HCT116 (cell line): ENCODE measurements at regions not wholly inside any gene's neighbourhood (a gene's known extent, or its start where the extent isn't known, plus 50 kb on each side); places are given as distances from the start of the nearest gene placed in this dataset.

Source experiments
- ATAC-seq: fragments of 200-7000 bp; cut with Tn5 transposase; 2 replicates; pipeline ENCODE4 v1.9.1; 2020; ENCODE audit warnings: mild to moderate bottlenecking, moderate library complexity
- BruUV-seq: library from RNA; stranded (reverse); fragments of 400-500 nt; replicated peaks from 2 replicates; lab custom pipeline; 2021; lab: Mats Ljungman, UMichigan
- CTCF ChIA-PET: fragments of 300-600 bp; sonication (Branson Sonifier 250); formaldehyde crosslinking; loops from one replicate; lab custom pipeline; 2021; ENCODE audit warnings: antibody characterized with exemption; lab: Charles Lee
- POLR2A ChIA-PET: fragments of 300-600, 350-600 bp; sonication (Branson Sonifier 250); formaldehyde crosslinking; loops from one replicate; lab custom pipeline; 2021; ENCODE audit warnings: antibody characterized with exemption; lab: Charles Lee
- RAD21 ChIA-PET, 2 experiments: fragments of 300-600 bp; sonication (Branson Sonifier 250); formaldehyde crosslinking; loops; one replicate each; lab custom pipeline; 2023; ENCODE audit warnings: low total read pairs in 2 of 2; ENCODE audit not compliant: uncharacterized antibody in 2 of 2, unreplicated experiment in 2 of 2, low non-redundant PET in 1 of 2; lab: Charles Lee
- DNase-seq: peaks from one replicate; pipeline ENCODE4 v3.0.0-alpha.2; 2010; ENCODE audit warnings: low read depth, low spot score
- H2AFZ ChIP-seq: fragments of 200-600 bp; shearing (Covaris generic), sonication (generic); 2 replicates; pipeline ENCODE4 v1.6.1; 2017; ENCODE audit warnings: low read depth, mixed run types, mixed read lengths, antibody characterized with exemption, low read length; ENCODE audit not compliant: poor library complexity, severe bottlenecking
- H3K27ac ChIP-seq: 2 replicates; pipeline ENCODE4 v1.5.1; 2012; ENCODE audit warnings: low read depth, low read length
- H3K27me3 ChIP-seq: fragments of 200-600 bp; sonication (generic); 2 replicates; pipeline ENCODE4 v1.6.1; 2016; ENCODE audit warnings: mixed run types, low read length, mixed read lengths; ENCODE audit not compliant: insufficient read depth
- H3K36me3 ChIP-seq, 2 experiments: fragments of 200-500 bp in 1 of 2; fragments of 200-600 bp in 1 of 2; sonication (Bioruptor generic) in 1 of 2; sonication (generic) in 1 of 2; 2 replicates each; pipeline versions ENCODE4 v1.5.1 to v1.6.1; 2014 to 2016; ENCODE audit warnings: low read length in 2 of 2, inconsistent platforms in 1 of 2, mixed read lengths in 1 of 2, mixed run types in 1 of 2; ENCODE audit not compliant: insufficient read depth in 2 of 2, control insufficient read depth in 1 of 2
- H3K4me1 ChIP-seq, 2 experiments: fragments of 200-600 bp in 1 of 2; sonication (generic) in 1 of 2; 2 replicates each; pipeline versions ENCODE4 v1.5.1 to v1.6.1; 2012 to 2017; ENCODE audit warnings: low read length in 2 of 2, inconsistent platforms in 1 of 2, mild to moderate bottlenecking in 1 of 2, mixed read lengths in 1 of 2, mixed run types in 1 of 2, moderate library complexity in 1 of 2; ENCODE audit not compliant: insufficient read depth in 2 of 2, control insufficient read depth in 1 of 2
- H3K4me2 ChIP-seq: fragments of 200-600 bp; sonication (generic); 2 replicates; pipeline ENCODE4 v1.6.1; 2017; ENCODE audit warnings: mixed run types, low read length, mixed read lengths
- H3K4me3 ChIP-seq, 2 experiments: fragments of 200-600 bp in 1 of 2; sonication (generic) in 1 of 2; replicated peaks in 1 of 2; 2 replicates each; pipeline ENCODE4 v1.5.1; 2011 to 2016; ENCODE audit warnings: low read length in 2 of 2, control low read depth in 1 of 2, low read depth in 1 of 2, mild to moderate bottlenecking in 1 of 2, mixed read lengths in 1 of 2, mixed run types in 1 of 2
- H3K79me2 ChIP-seq: fragments of 200-600 bp; sonication (generic); 2 replicates; pipeline ENCODE4 v1.6.1; 2017; ENCODE audit warnings: mild to moderate bottlenecking, mixed run types, low read length, moderate library complexity, mixed read lengths; ENCODE audit not compliant: insufficient read depth
- H3K9ac ChIP-seq: fragments of 200-600 bp; sonication (generic); 2 replicates; pipeline ENCODE4 v1.6.1; 2016; ENCODE audit warnings: low read length, mixed read lengths
- H3K9me2 ChIP-seq: fragments of 200-600 bp; sonication (generic), shearing (Covaris generic); 2 replicates; pipeline ENCODE4 v1.6.1; 2017; ENCODE audit warnings: mixed run types, mild to moderate bottlenecking, moderate library complexity; ENCODE audit not compliant: insufficient read depth
- H3K9me3 ChIP-seq, 2 experiments: fragments of 200-500 bp in 1 of 2; fragments of 200-600 bp in 1 of 2; sonication (Bioruptor generic) in 1 of 2; sonication (generic) in 1 of 2; 2 replicates each; pipeline ENCODE4 v1.6.1; 2014 to 2017; ENCODE audit warnings: low read length in 2 of 2, mixed read lengths in 2 of 2, inconsistent platforms in 1 of 2, low read depth in 1 of 2, mild to moderate bottlenecking in 1 of 2, mixed run types in 1 of 2, moderate library complexity in 1 of 2; ENCODE audit not compliant: control insufficient read depth in 1 of 2, insufficient read depth in 1 of 2
- H4K20me1 ChIP-seq: fragments of 200-600 bp; sonication (generic), shearing (Covaris generic); 2 replicates; pipeline ENCODE4 v1.6.1; 2017; ENCODE audit warnings: mixed run types, mild to moderate bottlenecking, moderate library complexity; ENCODE audit not compliant: insufficient read depth
- ATF3 ChIP-seq: IDR thresholded peaks from 2 replicates; pipeline ENCODE4 v1.6.1; 2012
- CBX3 ChIP-seq: IDR thresholded peaks from 2 replicates; pipeline ENCODE4 v1.6.1; 2012; ENCODE audit warnings: low read depth
- CEBPB ChIP-seq: IDR thresholded peaks from 2 replicates; pipeline ENCODE4 v1.6.1; 2012; ENCODE audit warnings: low read depth
- EGR1 ChIP-seq: IDR thresholded peaks from 2 replicates; pipeline ENCODE4 v1.6.1; 2012; ENCODE audit warnings: low read depth
- ELF1 ChIP-seq: IDR thresholded peaks from 2 replicates; pipeline ENCODE4 v1.6.1; 2012; ENCODE audit warnings: low read depth, borderline replicate concordance
- EZH2 ChIP-seq: fragments of 200-600 bp; sonication (generic); IDR thresholded peaks from 2 replicates; pipeline ENCODE4 v1.6.1; 2017; ENCODE audit warnings: antibody characterized with exemption, mixed run types
- EZH2phosphoT487 ChIP-seq: fragments of 200-600 bp; IDR thresholded peaks from 2 replicates; pipeline ENCODE4 v1.6.1; 2018; ENCODE audit warnings: antibody characterized with exemption, borderline replicate concordance
- FOSL1 ChIP-seq: IDR thresholded peaks from 2 replicates; pipeline ENCODE4 v1.6.1; 2012; ENCODE audit warnings: low read depth
- JUND ChIP-seq: IDR thresholded peaks from 2 replicates; pipeline ENCODE4 v1.6.1; 2012
- POLR2AphosphoS5 ChIP-seq: IDR thresholded peaks from 2 replicates; pipeline ENCODE4 v1.6.1; 2011; ENCODE audit warnings: mild to moderate bottlenecking, low read depth, low read length, moderate library complexity
- RAD21 ChIP-seq: IDR thresholded peaks from 2 replicates; pipeline ENCODE4 v1.6.1; 2012; ENCODE audit warnings: low read depth, mild to moderate bottlenecking
- SIN3A ChIP-seq: IDR thresholded peaks from 2 replicates; pipeline ENCODE4 v1.6.1; 2012; ENCODE audit warnings: low read depth
- SP1 ChIP-seq: IDR thresholded peaks from 2 replicates; pipeline ENCODE4 v1.6.1; 2012; ENCODE audit warnings: low read depth
- SRF ChIP-seq: IDR thresholded peaks from 2 replicates; pipeline ENCODE4 v1.6.1; 2012; ENCODE audit warnings: low read depth
- TCF7L2 ChIP-seq: IDR thresholded peaks from 2 replicates; pipeline ENCODE4 v1.7.0; 2011; ENCODE audit warnings: borderline replicate concordance, inconsistent platforms; ENCODE audit not compliant: insufficient read depth, insufficient read length; ENCODE audit errors: extremely low read depth
- YY1 ChIP-seq: IDR thresholded peaks from 2 replicates; pipeline ENCODE4 v1.6.1; 2011; ENCODE audit warnings: low read length, low read depth, moderate library complexity, mild to moderate bottlenecking; ENCODE audit not compliant: insufficient replicate concordance; ENCODE audit errors: extremely low read depth
- intact Hi-C: fragments of 100-400 bp; cut with micrococcal nuclease; formaldehyde crosslinking; loops from 2 replicates; pipeline ENCODE4 v1.10.0; 2022
- TF ChIP-seq, protein P1 (sequence below), 3 experiments: fragments of 200-600 bp in 1 of 3; sonication (generic) in 1 of 3; IDR thresholded peaks in 2 of 3; conservative IDR thresholded peaks in 1 of 3; 2 replicates each; pipeline ENCODE4 v1.5.1; 2012 to 2017; ENCODE audit warnings: low read depth in 2 of 3, low read length in 2 of 3, antibody characterized with exemption in 1 of 3, borderline replicate concordance in 1 of 3, control low read depth in 1 of 3, mild to moderate bottlenecking in 1 of 3, mixed read lengths in 1 of 3, mixed run types in 1 of 3, moderate library complexity in 1 of 3; ENCODE audit not compliant: insufficient read depth in 1 of 3
- TF ChIP-seq, protein P2 (sequence below): IDR thresholded peaks from 2 replicates; pipeline ENCODE4 v1.6.1; 2012
- TF ChIP-seq, protein P3 (sequence below): IDR thresholded peaks from 2 replicates; pipeline ENCODE4 v1.6.1; 2011; ENCODE audit warnings: mild to moderate bottlenecking, low read length, moderate library complexity; ENCODE audit not compliant: insufficient replicate concordance; ENCODE audit errors: extremely low read depth
- TF ChIP-seq, protein P4 (sequence below): IDR thresholded peaks from 2 replicates; pipeline ENCODE4 v1.6.1; 2012; ENCODE audit warnings: low read depth

DNA sequence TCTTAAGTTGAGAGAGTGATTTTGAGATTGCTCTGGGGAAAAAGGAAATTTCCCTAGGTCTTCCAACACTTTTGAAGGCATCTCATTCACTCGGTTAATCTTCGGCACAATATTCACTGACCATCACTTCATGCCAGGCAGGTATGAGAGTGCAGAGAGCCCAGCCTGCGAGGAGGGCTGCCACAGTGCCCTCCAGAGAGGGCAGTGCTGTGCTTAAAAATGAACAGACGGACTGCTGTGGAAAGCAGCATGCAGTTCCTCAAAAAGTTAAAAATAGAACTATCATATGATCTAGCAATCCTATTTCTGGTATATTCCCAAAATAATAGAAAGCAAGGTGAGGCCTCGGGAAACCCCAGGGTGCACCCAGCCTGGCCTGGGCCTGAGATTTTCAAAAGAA lies 374.9 kb upstream of the RAB6C start:
- ATAC-seq = no peak
- Histone ChIP-seq H3K9me2 (no peaks in the 10 kb centered on the region), H3K27me3 (peaks cover 33% of the 10 kb centered on the region), H3K36me3 (no peaks in the 10 kb centered on the region), H3K4me1 (no peaks in the 10 kb centered on the region), H3K27ac (no peak overlapping the region), H3K4me2 (no peak overlapping the region), H3K9me3 (no peaks in the 10 kb centered on the region), H3K4me3 (no peak overlapping the region), H3K79me2 (no peaks in the 10 kb centered on the region), H2AFZ (no peak overlapping the region), H4K20me1 (no peaks in the 10 kb centered on the region), H3K9ac (no peak overlapping the region)
- ChIA-PET POLR2A (no interaction called here), RAD21 (interaction anchor here in 1 of 2 experiments (0.7 kb wide), 1 partner anchor 49 kb away, joined by 3 read pairs; no protein-coding TSS in a partner anchor), CTCF (no interaction called here)
- BruUV-seq = no TSS peak
- no peak for DNase-seq
- intact Hi-C loops = no loop called here
- TF ChIP-seq, protein P1, sequence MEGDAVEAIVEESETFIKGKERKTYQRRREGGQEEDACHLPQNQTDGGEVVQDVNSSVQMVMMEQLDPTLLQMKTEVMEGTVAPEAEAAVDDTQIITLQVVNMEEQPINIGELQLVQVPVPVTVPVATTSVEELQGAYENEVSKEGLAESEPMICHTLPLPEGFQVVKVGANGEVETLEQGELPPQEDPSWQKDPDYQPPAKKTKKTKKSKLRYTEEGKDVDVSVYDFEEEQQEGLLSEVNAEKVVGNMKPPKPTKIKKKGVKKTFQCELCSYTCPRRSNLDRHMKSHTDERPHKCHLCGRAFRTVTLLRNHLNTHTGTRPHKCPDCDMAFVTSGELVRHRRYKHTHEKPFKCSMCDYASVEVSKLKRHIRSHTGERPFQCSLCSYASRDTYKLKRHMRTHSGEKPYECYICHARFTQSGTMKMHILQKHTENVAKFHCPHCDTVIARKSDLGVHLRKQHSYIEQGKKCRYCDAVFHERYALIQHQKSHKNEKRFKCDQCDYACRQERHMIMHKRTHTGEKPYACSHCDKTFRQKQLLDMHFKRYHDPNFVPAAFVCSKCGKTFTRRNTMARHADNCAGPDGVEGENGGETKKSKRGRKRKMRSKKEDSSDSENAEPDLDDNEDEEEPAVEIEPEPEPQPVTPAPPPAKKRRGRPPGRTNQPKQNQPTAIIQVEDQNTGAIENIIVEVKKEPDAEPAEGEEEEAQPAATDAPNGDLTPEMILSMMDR (IDR thresholded peaks at IDR 0.05 in 2 of 3, conservative IDR thresholded peaks at IDR 0.05 in 1 of 3; ENCODE audit: borderline replicate concordance in 1 of 3, insufficient read depth in 1 of 3, low read depth in 2 of 3, low read length in 2 of 3) = no peak
- TF ChIP-seq SIN3A = no peak
- no peak for TF ChIP-seq EZH2phosphoT487
- TF ChIP-seq CBX3 = no peak
- no peak for TF ChIP-seq SRF
- TF ChIP-seq CEBPB = no peak
- TF ChIP-seq, protein P2, sequence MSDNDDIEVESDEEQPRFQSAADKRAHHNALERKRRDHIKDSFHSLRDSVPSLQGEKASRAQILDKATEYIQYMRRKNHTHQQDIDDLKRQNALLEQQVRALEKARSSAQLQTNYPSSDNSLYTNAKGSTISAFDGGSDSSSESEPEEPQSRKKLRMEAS = no peak
- TF ChIP-seq EGR1 = no peak
- no peak for TF ChIP-seq YY1
- TF ChIP-seq, protein P3, sequence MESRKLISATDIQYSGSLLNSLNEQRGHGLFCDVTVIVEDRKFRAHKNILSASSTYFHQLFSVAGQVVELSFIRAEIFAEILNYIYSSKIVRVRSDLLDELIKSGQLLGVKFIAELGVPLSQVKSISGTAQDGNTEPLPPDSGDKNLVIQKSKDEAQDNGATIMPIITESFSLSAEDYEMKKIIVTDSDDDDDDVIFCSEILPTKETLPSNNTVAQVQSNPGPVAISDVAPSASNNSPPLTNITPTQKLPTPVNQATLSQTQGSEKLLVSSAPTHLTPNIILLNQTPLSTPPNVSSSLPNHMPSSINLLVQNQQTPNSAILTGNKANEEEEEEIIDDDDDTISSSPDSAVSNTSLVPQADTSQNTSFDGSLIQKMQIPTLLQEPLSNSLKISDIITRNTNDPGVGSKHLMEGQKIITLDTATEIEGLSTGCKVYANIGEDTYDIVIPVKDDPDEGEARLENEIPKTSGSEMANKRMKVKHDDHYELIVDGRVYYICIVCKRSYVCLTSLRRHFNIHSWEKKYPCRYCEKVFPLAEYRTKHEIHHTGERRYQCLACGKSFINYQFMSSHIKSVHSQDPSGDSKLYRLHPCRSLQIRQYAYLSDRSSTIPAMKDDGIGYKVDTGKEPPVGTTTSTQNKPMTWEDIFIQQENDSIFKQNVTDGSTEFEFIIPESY = no peak
- no peak for TF ChIP-seq EZH2
- no peak for TF ChIP-seq ATF3
- no peak for TF ChIP-seq FOSL1
- no peak for TF ChIP-seq TCF7L2
- no peak for TF ChIP-seq RAD21
- no peak for TF ChIP-seq JUND
- no peak for TF ChIP-seq SP1
- TF ChIP-seq ELF1 = no peak
- TF ChIP-seq, protein P4, sequence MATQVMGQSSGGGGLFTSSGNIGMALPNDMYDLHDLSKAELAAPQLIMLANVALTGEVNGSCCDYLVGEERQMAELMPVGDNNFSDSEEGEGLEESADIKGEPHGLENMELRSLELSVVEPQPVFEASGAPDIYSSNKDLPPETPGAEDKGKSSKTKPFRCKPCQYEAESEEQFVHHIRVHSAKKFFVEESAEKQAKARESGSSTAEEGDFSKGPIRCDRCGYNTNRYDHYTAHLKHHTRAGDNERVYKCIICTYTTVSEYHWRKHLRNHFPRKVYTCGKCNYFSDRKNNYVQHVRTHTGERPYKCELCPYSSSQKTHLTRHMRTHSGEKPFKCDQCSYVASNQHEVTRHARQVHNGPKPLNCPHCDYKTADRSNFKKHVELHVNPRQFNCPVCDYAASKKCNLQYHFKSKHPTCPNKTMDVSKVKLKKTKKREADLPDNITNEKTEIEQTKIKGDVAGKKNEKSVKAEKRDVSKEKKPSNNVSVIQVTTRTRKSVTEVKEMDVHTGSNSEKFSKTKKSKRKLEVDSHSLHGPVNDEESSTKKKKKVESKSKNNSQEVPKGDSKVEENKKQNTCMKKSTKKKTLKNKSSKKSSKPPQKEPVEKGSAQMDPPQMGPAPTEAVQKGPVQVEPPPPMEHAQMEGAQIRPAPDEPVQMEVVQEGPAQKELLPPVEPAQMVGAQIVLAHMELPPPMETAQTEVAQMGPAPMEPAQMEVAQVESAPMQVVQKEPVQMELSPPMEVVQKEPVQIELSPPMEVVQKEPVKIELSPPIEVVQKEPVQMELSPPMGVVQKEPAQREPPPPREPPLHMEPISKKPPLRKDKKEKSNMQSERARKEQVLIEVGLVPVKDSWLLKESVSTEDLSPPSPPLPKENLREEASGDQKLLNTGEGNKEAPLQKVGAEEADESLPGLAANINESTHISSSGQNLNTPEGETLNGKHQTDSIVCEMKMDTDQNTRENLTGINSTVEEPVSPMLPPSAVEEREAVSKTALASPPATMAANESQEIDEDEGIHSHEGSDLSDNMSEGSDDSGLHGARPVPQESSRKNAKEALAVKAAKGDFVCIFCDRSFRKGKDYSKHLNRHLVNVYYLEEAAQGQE = no peak
- TF ChIP-seq POLR2AphosphoS5 = no peak
